Suprapubic skin (tissue), 3 donors: ENCODE measurements at regions not wholly inside any gene's neighbourhood (a gene's known extent, or its start where the extent isn't known, plus 50 kb on each side); places are given as distances from the start of the nearest gene placed in this dataset.

ENCODE experiments used
- POLR2AphosphoS5 ChIP-seq, 3 donors: sonication (generic); formaldehyde crosslinking; IDR thresholded peaks; one replicate each; pipeline ENCODE4 v1.6.1; 2017; ENCODE audit warnings: antibody characterized with exemption in 3 of 3
- TF ChIP-seq, protein P1 (sequence below), 2 donors: fragments of 200-600 bp in 1 of 2; fragments of 450-650 bp in 1 of 2; sonication (generic) in 1 of 2; IDR thresholded peaks; one replicate each; pipeline ENCODE4 v1.5.1; 2016 to 2019; ENCODE audit warnings: antibody characterized with exemption in 2 of 2, mild to moderate bottlenecking in 1 of 2, moderate library complexity in 1 of 2

DNA sequence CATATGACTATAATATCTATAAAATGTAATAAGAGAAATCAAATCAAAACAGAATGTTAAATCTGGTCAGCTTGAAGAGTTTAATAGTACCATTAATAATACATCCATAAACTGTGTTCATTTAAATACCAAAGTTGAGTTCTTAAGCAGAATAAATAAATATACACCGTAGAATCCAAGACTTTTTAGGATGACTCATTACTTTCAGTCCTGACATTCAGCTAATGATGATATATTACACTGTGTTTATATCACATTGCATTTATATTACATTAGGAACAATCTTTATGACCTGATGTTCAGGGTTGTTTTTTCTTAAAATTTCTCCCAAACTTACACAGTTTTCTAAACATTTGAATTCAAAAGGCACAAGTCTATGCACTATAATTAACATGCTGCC, 331.3 kb downstream of the SS18 start:
- TF ChIP-seq, protein P1, sequence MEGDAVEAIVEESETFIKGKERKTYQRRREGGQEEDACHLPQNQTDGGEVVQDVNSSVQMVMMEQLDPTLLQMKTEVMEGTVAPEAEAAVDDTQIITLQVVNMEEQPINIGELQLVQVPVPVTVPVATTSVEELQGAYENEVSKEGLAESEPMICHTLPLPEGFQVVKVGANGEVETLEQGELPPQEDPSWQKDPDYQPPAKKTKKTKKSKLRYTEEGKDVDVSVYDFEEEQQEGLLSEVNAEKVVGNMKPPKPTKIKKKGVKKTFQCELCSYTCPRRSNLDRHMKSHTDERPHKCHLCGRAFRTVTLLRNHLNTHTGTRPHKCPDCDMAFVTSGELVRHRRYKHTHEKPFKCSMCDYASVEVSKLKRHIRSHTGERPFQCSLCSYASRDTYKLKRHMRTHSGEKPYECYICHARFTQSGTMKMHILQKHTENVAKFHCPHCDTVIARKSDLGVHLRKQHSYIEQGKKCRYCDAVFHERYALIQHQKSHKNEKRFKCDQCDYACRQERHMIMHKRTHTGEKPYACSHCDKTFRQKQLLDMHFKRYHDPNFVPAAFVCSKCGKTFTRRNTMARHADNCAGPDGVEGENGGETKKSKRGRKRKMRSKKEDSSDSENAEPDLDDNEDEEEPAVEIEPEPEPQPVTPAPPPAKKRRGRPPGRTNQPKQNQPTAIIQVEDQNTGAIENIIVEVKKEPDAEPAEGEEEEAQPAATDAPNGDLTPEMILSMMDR (IDR thresholded peaks at IDR 0.05), result no peak
- TF ChIP-seq POLR2AphosphoS5 (IDR thresholded peaks at IDR 0.05), result no peak
